SU-DHL-6 (cell line): ENCODE measurements at regions not wholly inside any gene's neighbourhood (a gene's known extent, or its start where the extent isn't known, plus 50 kb on each side); places are given as distances from the start of the nearest gene placed in this dataset.

Source experiments
- H2AFZ ChIP-seq: fragments of 200-600 bp; sonication (generic); 2 replicates; pipeline ENCODE4 v1.6.1; 2014; ENCODE audit warnings: low read depth, mild to moderate bottlenecking, moderate library complexity, mixed read lengths, antibody characterized with exemption, low read length; ENCODE audit not compliant: severe bottlenecking
- H3F3A ChIP-seq: fragments of 200-600 bp; shearing (Covaris generic); 2 replicates; pipeline ENCODE4 v1.6.0; 2016; ENCODE audit warnings: antibody characterized with exemption, mild to moderate bottlenecking; ENCODE audit not compliant: insufficient read depth
- H3K27ac ChIP-seq: fragments of 200-600 bp; sonication (generic); 2 replicates; pipeline ENCODE4 v1.5.1; 2016; ENCODE audit warnings: low read depth, mild to moderate bottlenecking, low read length, moderate library complexity, mixed read lengths
- H3K27me3 ChIP-seq: fragments of 200-600 bp; sonication (generic), shearing (Covaris generic); 2 replicates; pipeline ENCODE4 v1.6.0; 2014; ENCODE audit warnings: mild to moderate bottlenecking, low read length
- H3K36me3 ChIP-seq: fragments of 200-600 bp; sonication (generic); 2 replicates; pipeline ENCODE4 v1.6.1; 2014; ENCODE audit warnings: mild to moderate bottlenecking, low read length, mixed read lengths
- H3K4me2 ChIP-seq: fragments of 300-600, 200-600 bp; shearing (Covaris generic), sonication (generic); 2 replicates; pipeline ENCODE4 v1.6.0; 2014; ENCODE audit warnings: low read length, low read depth, mild to moderate bottlenecking; ENCODE audit not compliant: poor library complexity, severe bottlenecking
- H3K4me3 ChIP-seq: fragments of 200-600 bp; sonication (generic); 2 replicates; pipeline ENCODE4 v1.5.1; 2014; ENCODE audit warnings: antibody characterized with exemption, low read length, mild to moderate bottlenecking, mixed read lengths; ENCODE audit not compliant: insufficient read depth, poor library complexity, severe bottlenecking
- H3K79me2 ChIP-seq: fragments of 200-600 bp; sonication (generic); 2 replicates; pipeline ENCODE4 v1.6.1; 2014; ENCODE audit warnings: mild to moderate bottlenecking, low read length, moderate library complexity; ENCODE audit not compliant: insufficient read depth
- H3K9ac ChIP-seq: fragments of 200-600 bp; sonication (generic); 2 replicates; pipeline ENCODE4 v1.7.0; 2014; ENCODE audit warnings: mild to moderate bottlenecking, low read length
- H3K9me2 ChIP-seq: fragments of 200-600 bp; sonication (generic); replicated peaks from 2 replicates; pipeline ENCODE4 v1.6.1; 2014; ENCODE audit warnings: low read length; ENCODE audit not compliant: insufficient read depth
- H3K9me3 ChIP-seq: fragments of 200-600 bp; sonication (generic); 2 replicates; pipeline ENCODE4 v1.6.1; 2014; ENCODE audit warnings: low read length, mixed read lengths; ENCODE audit not compliant: insufficient read depth
- H4K20me1 ChIP-seq: fragments of 200-600 bp; sonication (generic); 2 replicates; pipeline ENCODE4 v1.6.1; 2014; ENCODE audit warnings: low read depth, mild to moderate bottlenecking, antibody characterized with exemption, low read length, moderate library complexity, mixed read lengths
- CTCF ChIP-seq: fragments of 200-600 bp; sonication (generic); IDR thresholded peaks from one replicate; pipeline ENCODE4 v1.5.1; 2017; ENCODE audit warnings: antibody characterized with exemption, mild to moderate bottlenecking, low read length, moderate library complexity; ENCODE audit not compliant: insufficient read depth, poor library complexity, severe bottlenecking
- EZH2phosphoT487 ChIP-seq: fragments of 200-600 bp; sonication (generic), shearing (Covaris generic); conservative IDR thresholded peaks from 2 replicates; pipeline ENCODE4 v1.6.1; 2018; ENCODE audit warnings: mild to moderate bottlenecking, antibody characterized with exemption, low read length, moderate library complexity, mixed read lengths

- Histone ChIP-seq H4K20me1 (no peaks in the 10 kb centered on the region; the same call in 1 of the 2 replicates), H3K4me2 (no peak overlapping the region), H3K36me3 (no peaks in the 10 kb centered on the region), H3K9ac (no peak overlapping the region), H3K27me3 (peaks cover 5% of the 10 kb centered on the region; the same call in 1 of the 2 replicates), H3K4me3 (no peak overlapping the region), H3K79me2 (no peaks in the 10 kb centered on the region), H3K9me2 (no peaks in the 10 kb centered on the region), H3F3A (no peaks in the 10 kb centered on the region), H3K9me3 (no peaks in the 10 kb centered on the region), H3K27ac (no peak overlapping the region), H2AFZ (no peak overlapping the region)
- TF ChIP-seq EZH2phosphoT487 = no peak
- no peak for TF ChIP-seq CTCF
These were observed 248.8 kb upstream of the MAP3K7 start for GRCh38 chr6:90835596-90836212.

GRCh38 chr6:90829311-90829710 lies 242.4 kb upstream of the MAP3K7 start:
- TF ChIP-seq CTCF (no peak), EZH2phosphoT487 (no peak)
- no peaks in the 10 kb centered on the region; the same call in 1 of the 2 replicates for H4K20me1 ChIP-seq

GRCh38 chr6:90820436-90820835 lies 233.6 kb upstream of the MAP3K7 start:
- no peaks in the 10 kb centered on the region for H3K79me2 ChIP-seq
- no peak overlapping the region for H3K4me2 ChIP-seq
- no peak overlapping the region for H3K4me3 ChIP-seq
- H3K9me3 ChIP-seq = no peaks in the 10 kb centered on the region
- H3K9me2 ChIP-seq = 0 out of 2 replicates have a peak, but pooled peaks cover 3% of the 10 kb centered on the region
- TF ChIP-seq CTCF (no peak), EZH2phosphoT487 (no peak)
- no peaks in the 10 kb centered on the region for H3K27me3 ChIP-seq
- no peaks in the 10 kb centered on the region for H3K36me3 ChIP-seq
- no peaks in the 10 kb centered on the region for H3F3A ChIP-seq
- H3K9ac ChIP-seq = no peak overlapping the region
- no peak overlapping the region for H3K27ac ChIP-seq
- H4K20me1 ChIP-seq = no peaks in the 10 kb centered on the region
- no peak overlapping the region for H2AFZ ChIP-seq

More at GRCh38 chr6:90829311-90829710, 242.4 kb upstream of the MAP3K7 start:
- Histone ChIP-seq H3K79me2 (no peaks in the 10 kb centered on the region), H3K9me2 (no peaks in the 10 kb centered on the region), H2AFZ (no peak overlapping the region), H3F3A (no peaks in the 10 kb centered on the region), H3K27me3 (no peaks in the 10 kb centered on the region), H3K4me3 (no peak overlapping the region), H3K4me2 (no peak overlapping the region), H3K36me3 (no peaks in the 10 kb centered on the region), H3K9me3 (no peaks in the 10 kb centered on the region), H3K27ac (no peak overlapping the region), H3K9ac (no peak overlapping the region)
